Activated CD4-positive, alpha-beta T cell treated with anti-CD3 and anti-CD28 coated beads for 36 hours (primary cell): ENCODE measurements at regions not wholly inside any gene's neighbourhood (a gene's known extent, or its start where the extent isn't known, plus 50 kb on each side); places are given as distances from the start of the nearest gene placed in this dataset.

ENCODE experiments used
- ATAC-seq: fragments of 200-7000 bp; cut with Tn5 transposase; one replicate; pipeline ENCODE4 v1.10.0; 2021; ENCODE audit warnings: mild to moderate bottlenecking, moderate library complexity
- CTCF ChIA-PET: fragments of 350-600 bp; sonication (Branson Sonifier 250); formaldehyde crosslinking; loops from one replicate; lab custom pipeline; 2021; ENCODE audit warnings: antibody characterized with exemption; lab: Charles Lee
- POLR2A ChIA-PET: fragments of 350-600 bp; sonication (Branson Sonifier 250); formaldehyde crosslinking; loops from one replicate; lab custom pipeline; 2021; ENCODE audit warnings: antibody characterized with exemption, inconsistent platforms; lab: Charles Lee
- DNase-seq: peaks from one replicate; pipeline ENCODE4 v3.0.0-alpha.2; 2020
- H3K27ac Mint-ChIP-seq: one replicate; pipeline ENCODE4 v1.8.0; 2021; ENCODE audit warnings: mixed read lengths
- H3K27me3 Mint-ChIP-seq: one replicate; pipeline ENCODE4 v1.8.0; 2021; ENCODE audit warnings: mixed read lengths
- H3K36me3 Mint-ChIP-seq: one replicate; pipeline ENCODE4 v1.8.0; 2021; ENCODE audit warnings: low read depth, mixed read lengths
- H3K4me1 Mint-ChIP-seq: one replicate; pipeline ENCODE4 v1.8.0; 2021; ENCODE audit warnings: mixed read lengths
- H3K4me3 Mint-ChIP-seq: one replicate; pipeline ENCODE4 v1.8.0; 2021; ENCODE audit warnings: mild to moderate bottlenecking, moderate library complexity, mixed read lengths
- H3K9me3 Mint-ChIP-seq: one replicate; pipeline ENCODE4 v1.8.0; 2021; ENCODE audit warnings: low read depth, mixed read lengths
- intact Hi-C, 2 experiments: fragments of 100-400 bp; cut with DNase I in 1 of 2; cut with micrococcal nuclease in 1 of 2; formaldehyde crosslinking; loops; one replicate each; pipeline versions ENCODE4 v1.14.2 to v1.15.1; 2022 to 2024; cut with DNase I, micrococcal nuclease

- ChIA-PET CTCF (interaction anchor here (0.5 kb wide), 1 partner anchor 189 kb away, joined by 3 read pairs; no protein-coding TSS in a partner anchor), POLR2A (no interaction called here)
- Mint-ChIP-seq H3K27ac (no peak overlapping the region), H3K4me1 (peaks cover 18% of the 10 kb centered on the region), H3K9me3 (no peaks in the 10 kb centered on the region), H3K36me3 (no peaks in the 10 kb centered on the region), H3K4me3 (no peak overlapping the region), H3K27me3 (peaks cover 12% of the 10 kb centered on the region)
- intact Hi-C loops: loop anchor here in 1 of 2 experiments (5.0 kb wide), 1 partner anchor 209 kb away; no protein-coding TSS in a partner anchor
- ATAC-seq (no peak), DNase-seq (no peak)
Observed at GRCh38 chr4:174422893-174423256, 99.4 kb downstream of the HPGD start.

GRCh38 chr4:174420316-174420715 is 102.0 kb downstream of the HPGD start:
- Mint-ChIP-seq H3K4me3 (no peak overlapping the region), H3K9me3 (no peaks in the 10 kb centered on the region), H3K4me1 (peaks cover 18% of the 10 kb centered on the region), H3K36me3 (no peaks in the 10 kb centered on the region), H3K27me3 (peaks cover 10% of the 10 kb centered on the region), H3K27ac (no peak overlapping the region)
- intact Hi-C loops: loop anchor here in 1 of 2 experiments (5.0 kb wide), 1 partner anchor 212 kb away; no protein-coding TSS in a partner anchor
- DNase-seq (no peak), ATAC-seq (no peak)
- POLR2A ChIA-PET: no interaction called here
- CTCF ChIA-PET: no interaction called here

GRCh38 chr4:174418640-174419212 is 103.6 kb downstream of the HPGD start:
- ATAC-seq: no peak
- intact Hi-C loops: no loop called here
- Mint-ChIP-seq H3K4me1 (peaks cover 18% of the 10 kb centered on the region), H3K36me3 (no peaks in the 10 kb centered on the region), H3K4me3 (no peak overlapping the region), H3K9me3 (no peaks in the 10 kb centered on the region), H3K27ac (no peak overlapping the region), H3K27me3 (peaks cover 10% of the 10 kb centered on the region)
- ChIA-PET POLR2A (no interaction called here), CTCF (interaction anchor here (0.7 kb wide), 1 partner anchor 1359 kb away, joined by 4 read pairs; no protein-coding TSS in a partner anchor)
- DNase-seq: no peak

- Mint-ChIP-seq H3K27me3 (no peaks in the 10 kb centered on the region), H3K4me3 (no peak overlapping the region), H3K36me3 (no peaks in the 10 kb centered on the region), H3K27ac (no peak overlapping the region), H3K4me1 (no peaks in the 10 kb centered on the region), H3K9me3 (peaks cover 2% of the 10 kb centered on the region)
- intact Hi-C loops: no loop called here
- ATAC-seq (no peak), DNase-seq (no peak)
- ChIA-PET CTCF (no interaction called here), POLR2A (interaction anchor here (0.6 kb wide), 1 partner anchor 113 kb away, joined by 4 read pairs; the partner anchor contains the start of gene HPGD)
Observed at GRCh38 chr4:174408841-174409552, 113.3 kb downstream of the HPGD start.

GRCh38 chr4:174406383-174406782 is 115.9 kb downstream of the HPGD start:
- Mint-ChIP-seq H3K27ac (no peak overlapping the region), H3K36me3 (no peaks in the 10 kb centered on the region), H3K9me3 (no peaks in the 10 kb centered on the region), H3K4me1 (no peaks in the 10 kb centered on the region), H3K27me3 (no peaks in the 10 kb centered on the region), H3K4me3 (no peak overlapping the region)
- intact Hi-C loops: no loop called here
- DNase-seq (no peak), ATAC-seq (no peak)
- CTCF ChIA-PET: interaction anchor here (0.8 kb wide), 1 partner anchor 136 kb away, joined by 3 read pairs; no protein-coding TSS in a partner anchor
- POLR2A ChIA-PET: no interaction called here

GRCh38 chr4:174405923-174406322 is 116.4 kb downstream of the HPGD start:
- DNase-seq: no peak
- no peak overlapping the region for H3K4me3 Mint-ChIP-seq
- H3K36me3 Mint-ChIP-seq: no peaks in the 10 kb centered on the region
- no peaks in the 10 kb centered on the region for H3K9me3 Mint-ChIP-seq
- ChIA-PET POLR2A (no interaction called here), CTCF (interaction anchor here (0.8 kb wide), 1 partner anchor 136 kb away, joined by 3 read pairs; no protein-coding TSS in a partner anchor)
- H3K4me1 Mint-ChIP-seq: no peaks in the 10 kb centered on the region
- H3K27me3 Mint-ChIP-seq: no peaks in the 10 kb centered on the region
- intact Hi-C loops: no loop called here
- H3K27ac Mint-ChIP-seq: no peak overlapping the region
- no peak for ATAC-seq

- ChIA-PET POLR2A (interaction anchor here (0.6 kb wide), 1 partner anchor 586 kb away, joined by 3 read pairs; no protein-coding TSS in a partner anchor), CTCF (interaction anchor here (0.6 kb wide), 1 partner anchor 122 kb away, joined by 4 read pairs; no protein-coding TSS in a partner anchor)
- ATAC-seq (no peak), DNase-seq (no peak)
- no peaks in the 10 kb centered on the region for H3K27me3 Mint-ChIP-seq
- H3K36me3 Mint-ChIP-seq: no peaks in the 10 kb centered on the region
- no peaks in the 10 kb centered on the region for H3K9me3 Mint-ChIP-seq
- intact Hi-C loops: no loop called here
- H3K27ac Mint-ChIP-seq: no peak overlapping the region
- no peak overlapping the region for H3K4me3 Mint-ChIP-seq
- no peaks in the 10 kb centered on the region for H3K4me1 Mint-ChIP-seq
Observed at GRCh38 chr4:174404677-174405076, 117.6 kb downstream of the HPGD start.

- CTCF ChIA-PET: interaction anchor here (0.7 to 1.1 kb wide), 2 partner anchors 13 to 22 kb away, joined by 3 read pairs; no protein-coding TSS in a partner anchor
- Mint-ChIP-seq H3K27me3 (no peaks in the 10 kb centered on the region), H3K27ac (no peak overlapping the region), H3K36me3 (no peaks in the 10 kb centered on the region), H3K9me3 (no peaks in the 10 kb centered on the region), H3K4me1 (no peaks in the 10 kb centered on the region), H3K4me3 (no peak overlapping the region)
- no peak for ATAC-seq
- DNase-seq: no peak
- POLR2A ChIA-PET: no interaction called here
- intact Hi-C loops: no loop called here
Observed at GRCh38 chr4:174403177-174403543, 119.1 kb downstream of the HPGD start.

- POLR2A ChIA-PET: no interaction called here
- Mint-ChIP-seq H3K27ac (no peak overlapping the region), H3K4me3 (no peak overlapping the region), H3K27me3 (no peaks in the 10 kb centered on the region), H3K36me3 (no peaks in the 10 kb centered on the region), H3K9me3 (no peaks in the 10 kb centered on the region), H3K4me1 (no peaks in the 10 kb centered on the region)
- DNase-seq (no peak), ATAC-seq (no peak)
- CTCF ChIA-PET: interaction anchor here (0.7 to 1.1 kb wide), 2 partner anchors 13 to 21 kb away, joined by 3 read pairs; no protein-coding TSS in a partner anchor
- intact Hi-C loops: no loop called here
Observed at GRCh38 chr4:174402470-174403176, 118.9 kb downstream of the CEP44 start.

GRCh38 chr4:174401471-174402130 is 117.9 kb downstream of the CEP44 start:
- CTCF ChIA-PET: interaction anchor here (0.7 kb wide), 1 partner anchor 78 kb away, joined by 4 read pairs; no protein-coding TSS in a partner anchor
- H3K36me3 Mint-ChIP-seq: no peaks in the 10 kb centered on the region
- H3K4me1 Mint-ChIP-seq: no peaks in the 10 kb centered on the region
- intact Hi-C loops: no loop called here
- no peaks in the 10 kb centered on the region for H3K9me3 Mint-ChIP-seq
- H3K27ac Mint-ChIP-seq: no peak overlapping the region
- DNase-seq (no peak), ATAC-seq (no peak)
- H3K27me3 Mint-ChIP-seq: peaks cover 2% of the 10 kb centered on the region
- POLR2A ChIA-PET: no interaction called here
- no peak overlapping the region for H3K4me3 Mint-ChIP-seq
